SK-N-SH (cell line): ENCODE measurements at regions not wholly inside any gene's neighbourhood (a gene's known extent, or its start where the extent isn't known, plus 50 kb on each side); places are given as distances from the start of the nearest gene placed in this dataset.

Source experiments
- EP300 ChIP-seq, 2 experiments: IDR thresholded peaks; 2 replicates each; pipeline versions ENCODE4 v1.4.0 to v1.6.1; 2012; ENCODE audit warnings: borderline replicate concordance in 1 of 2, low read depth in 1 of 2, low read length in 1 of 2
- EZH2phosphoT487 ChIP-seq: fragments of 200-600 bp; sonication (generic); IDR thresholded peaks from 2 replicates; pipeline ENCODE4 v1.6.1; 2017; ENCODE audit warnings: low read depth, mixed run types, mild to moderate bottlenecking, antibody characterized with exemption, moderate library complexity, borderline replicate concordance
- GABPA ChIP-seq: IDR thresholded peaks from 2 replicates; pipeline ENCODE4 v1.4.0; 2012; ENCODE audit warnings: low read depth, mild to moderate bottlenecking
- GATA2 ChIP-seq: sonication (generic); formaldehyde crosslinking; IDR thresholded peaks from 2 replicates; pipeline ENCODE4 v1.5.0; 2020; ENCODE audit warnings: mild to moderate bottlenecking, missing genetic modification reagents
- NRF1 ChIP-seq: IDR thresholded peaks from 2 replicates; pipeline ENCODE4 v1.6.1; 2012; ENCODE audit warnings: low read depth, mild to moderate bottlenecking, low read length
- POLR2AphosphoS5 ChIP-seq: IDR thresholded peaks from 2 replicates; pipeline ENCODE4 v1.6.1; 2012; ENCODE audit warnings: low read depth, low read length
- RFX5 ChIP-seq: IDR thresholded peaks from 2 replicates; pipeline ENCODE4 v1.6.1; 2012; ENCODE audit warnings: mild to moderate bottlenecking, improper control_type of control experiment, low read length
- YY1 ChIP-seq: IDR thresholded peaks from 2 replicates; pipeline ENCODE4 v1.4.0; 2012; ENCODE audit warnings: low read depth, mild to moderate bottlenecking
- TF ChIP-seq, protein P1 (sequence below): fragments of 200-600 bp; sonication (generic); IDR thresholded peaks from 2 replicates; pipeline ENCODE4 v1.6.1; 2017; ENCODE audit warnings: antibody characterized with exemption, mild to moderate bottlenecking, moderate library complexity
- TF ChIP-seq, protein P2 (sequence below): IDR thresholded peaks from 2 replicates; pipeline ENCODE4 v1.4.0; 2012; ENCODE audit warnings: low read depth, borderline replicate concordance
- TF ChIP-seq, protein P3 (sequence below): IDR thresholded peaks from 2 replicates; pipeline ENCODE4 v1.6.1; 2012; ENCODE audit warnings: mild to moderate bottlenecking, low read depth, low read length, moderate library complexity

DNA sequence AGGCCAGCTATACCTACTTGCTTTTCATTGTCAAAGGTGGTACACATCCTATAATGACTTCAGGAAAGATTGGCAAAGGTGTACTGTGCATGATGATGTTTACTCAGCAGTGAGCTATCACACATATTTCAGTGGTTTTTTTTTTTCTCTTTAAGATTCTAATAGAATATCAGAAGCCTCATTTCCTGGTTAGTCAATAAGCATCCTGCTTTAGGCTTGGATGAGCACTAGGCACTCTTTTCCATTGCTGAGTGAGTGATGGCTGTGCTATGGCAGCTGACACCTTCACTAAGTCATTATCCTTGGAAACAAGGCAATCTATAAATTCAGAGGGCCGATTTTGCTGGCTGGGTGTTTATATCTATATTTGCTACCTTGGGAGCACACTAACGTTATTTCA is 161.1 kb upstream of the RASSF8 start:
- no peak for TF ChIP-seq NRF1
- TF ChIP-seq, protein P1, sequence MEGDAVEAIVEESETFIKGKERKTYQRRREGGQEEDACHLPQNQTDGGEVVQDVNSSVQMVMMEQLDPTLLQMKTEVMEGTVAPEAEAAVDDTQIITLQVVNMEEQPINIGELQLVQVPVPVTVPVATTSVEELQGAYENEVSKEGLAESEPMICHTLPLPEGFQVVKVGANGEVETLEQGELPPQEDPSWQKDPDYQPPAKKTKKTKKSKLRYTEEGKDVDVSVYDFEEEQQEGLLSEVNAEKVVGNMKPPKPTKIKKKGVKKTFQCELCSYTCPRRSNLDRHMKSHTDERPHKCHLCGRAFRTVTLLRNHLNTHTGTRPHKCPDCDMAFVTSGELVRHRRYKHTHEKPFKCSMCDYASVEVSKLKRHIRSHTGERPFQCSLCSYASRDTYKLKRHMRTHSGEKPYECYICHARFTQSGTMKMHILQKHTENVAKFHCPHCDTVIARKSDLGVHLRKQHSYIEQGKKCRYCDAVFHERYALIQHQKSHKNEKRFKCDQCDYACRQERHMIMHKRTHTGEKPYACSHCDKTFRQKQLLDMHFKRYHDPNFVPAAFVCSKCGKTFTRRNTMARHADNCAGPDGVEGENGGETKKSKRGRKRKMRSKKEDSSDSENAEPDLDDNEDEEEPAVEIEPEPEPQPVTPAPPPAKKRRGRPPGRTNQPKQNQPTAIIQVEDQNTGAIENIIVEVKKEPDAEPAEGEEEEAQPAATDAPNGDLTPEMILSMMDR = no peak
- no peak for TF ChIP-seq RFX5
- TF ChIP-seq, protein P2, sequence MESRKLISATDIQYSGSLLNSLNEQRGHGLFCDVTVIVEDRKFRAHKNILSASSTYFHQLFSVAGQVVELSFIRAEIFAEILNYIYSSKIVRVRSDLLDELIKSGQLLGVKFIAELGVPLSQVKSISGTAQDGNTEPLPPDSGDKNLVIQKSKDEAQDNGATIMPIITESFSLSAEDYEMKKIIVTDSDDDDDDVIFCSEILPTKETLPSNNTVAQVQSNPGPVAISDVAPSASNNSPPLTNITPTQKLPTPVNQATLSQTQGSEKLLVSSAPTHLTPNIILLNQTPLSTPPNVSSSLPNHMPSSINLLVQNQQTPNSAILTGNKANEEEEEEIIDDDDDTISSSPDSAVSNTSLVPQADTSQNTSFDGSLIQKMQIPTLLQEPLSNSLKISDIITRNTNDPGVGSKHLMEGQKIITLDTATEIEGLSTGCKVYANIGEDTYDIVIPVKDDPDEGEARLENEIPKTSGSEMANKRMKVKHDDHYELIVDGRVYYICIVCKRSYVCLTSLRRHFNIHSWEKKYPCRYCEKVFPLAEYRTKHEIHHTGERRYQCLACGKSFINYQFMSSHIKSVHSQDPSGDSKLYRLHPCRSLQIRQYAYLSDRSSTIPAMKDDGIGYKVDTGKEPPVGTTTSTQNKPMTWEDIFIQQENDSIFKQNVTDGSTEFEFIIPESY = no peak
- TF ChIP-seq, protein P3, sequence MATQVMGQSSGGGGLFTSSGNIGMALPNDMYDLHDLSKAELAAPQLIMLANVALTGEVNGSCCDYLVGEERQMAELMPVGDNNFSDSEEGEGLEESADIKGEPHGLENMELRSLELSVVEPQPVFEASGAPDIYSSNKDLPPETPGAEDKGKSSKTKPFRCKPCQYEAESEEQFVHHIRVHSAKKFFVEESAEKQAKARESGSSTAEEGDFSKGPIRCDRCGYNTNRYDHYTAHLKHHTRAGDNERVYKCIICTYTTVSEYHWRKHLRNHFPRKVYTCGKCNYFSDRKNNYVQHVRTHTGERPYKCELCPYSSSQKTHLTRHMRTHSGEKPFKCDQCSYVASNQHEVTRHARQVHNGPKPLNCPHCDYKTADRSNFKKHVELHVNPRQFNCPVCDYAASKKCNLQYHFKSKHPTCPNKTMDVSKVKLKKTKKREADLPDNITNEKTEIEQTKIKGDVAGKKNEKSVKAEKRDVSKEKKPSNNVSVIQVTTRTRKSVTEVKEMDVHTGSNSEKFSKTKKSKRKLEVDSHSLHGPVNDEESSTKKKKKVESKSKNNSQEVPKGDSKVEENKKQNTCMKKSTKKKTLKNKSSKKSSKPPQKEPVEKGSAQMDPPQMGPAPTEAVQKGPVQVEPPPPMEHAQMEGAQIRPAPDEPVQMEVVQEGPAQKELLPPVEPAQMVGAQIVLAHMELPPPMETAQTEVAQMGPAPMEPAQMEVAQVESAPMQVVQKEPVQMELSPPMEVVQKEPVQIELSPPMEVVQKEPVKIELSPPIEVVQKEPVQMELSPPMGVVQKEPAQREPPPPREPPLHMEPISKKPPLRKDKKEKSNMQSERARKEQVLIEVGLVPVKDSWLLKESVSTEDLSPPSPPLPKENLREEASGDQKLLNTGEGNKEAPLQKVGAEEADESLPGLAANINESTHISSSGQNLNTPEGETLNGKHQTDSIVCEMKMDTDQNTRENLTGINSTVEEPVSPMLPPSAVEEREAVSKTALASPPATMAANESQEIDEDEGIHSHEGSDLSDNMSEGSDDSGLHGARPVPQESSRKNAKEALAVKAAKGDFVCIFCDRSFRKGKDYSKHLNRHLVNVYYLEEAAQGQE = no peak
- TF ChIP-seq GATA2 (CRISPR knock-in tag) = no peak
- no peak for TF ChIP-seq EZH2phosphoT487
- no peak for TF ChIP-seq GABPA
- no peak for TF ChIP-seq EP300 (IDR thresholded peaks at IDR 0.05; ENCODE audit: borderline replicate concordance in 1 of 2, low read depth in 1 of 2, low read length in 1 of 2)
- no peak for TF ChIP-seq YY1
- TF ChIP-seq POLR2AphosphoS5 = no peak
